Thyroid gland (tissue), 4 donors: ENCODE measurements at regions not wholly inside any gene's neighbourhood (a gene's known extent, or its start where the extent isn't known, plus 50 kb on each side); places are given as distances from the start of the nearest gene placed in this dataset.

Experiments used
- CTCF ChIP-seq, 6 experiments: fragments of 200-600 bp in 3 of 6; fragments of 450-650 bp in 3 of 6; sonication (generic) in 3 of 6; IDR thresholded peaks; one replicate each; pipeline ENCODE4 v1.5.1; 2016 to 2019; ENCODE audit warnings: antibody characterized with exemption in 6 of 6, mild to moderate bottlenecking in 2 of 6, inconsistent platforms in 1 of 6, moderate library complexity in 1 of 6
- POLR2A ChIP-seq, 2 donors: fragments of 450-650 bp; IDR thresholded peaks; one replicate each; pipeline ENCODE4 v1.6.1; 2017; ENCODE audit warnings: antibody characterized with exemption in 2 of 2, mild to moderate bottlenecking in 2 of 2, moderate library complexity in 1 of 2

GRCh38 chr14:48253020-48253419, 577.6 kb upstream of the MDGA2 start:
- TF ChIP-seq CTCF (IDR thresholded peaks at IDR 0.05) (no peak), POLR2A (IDR thresholded peaks at IDR 0.05) (no peak)
